ENCODE measurements at regions not wholly inside any gene's neighbourhood (a gene's known extent, or its start where the extent isn't known, plus 50 kb on each side); places are given as distances from the start of the nearest gene placed in this dataset.
"Not testable (repeated sequence)": the region's sequence is repeated elsewhere in the genome, so short reads cannot be mapped to it uniquely, and the experiment has no call there.

DNA sequence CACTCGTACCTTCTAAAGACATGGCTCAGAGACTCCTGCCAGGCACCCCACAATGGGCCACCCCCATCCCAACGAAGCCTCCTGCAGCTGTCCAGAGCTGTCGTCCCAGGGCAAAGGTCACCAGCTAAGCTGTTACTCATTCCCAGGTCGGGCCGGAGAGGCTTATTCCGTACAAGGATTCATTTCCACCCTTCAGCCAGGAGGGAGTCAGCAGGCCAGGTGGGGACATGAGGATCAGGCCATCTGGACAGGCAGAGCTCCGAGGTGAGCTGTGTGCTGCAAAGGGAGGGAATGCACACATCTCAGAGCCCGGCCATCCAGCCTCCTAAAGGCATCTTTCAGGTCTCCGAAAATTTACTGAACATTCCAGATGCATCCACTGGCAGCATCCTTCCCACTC is 63.9 kb upstream of the NANOS1 start:
- DNase-seq (ENCODE audit: low read depth in 2 of 2): no peak

DNA sequence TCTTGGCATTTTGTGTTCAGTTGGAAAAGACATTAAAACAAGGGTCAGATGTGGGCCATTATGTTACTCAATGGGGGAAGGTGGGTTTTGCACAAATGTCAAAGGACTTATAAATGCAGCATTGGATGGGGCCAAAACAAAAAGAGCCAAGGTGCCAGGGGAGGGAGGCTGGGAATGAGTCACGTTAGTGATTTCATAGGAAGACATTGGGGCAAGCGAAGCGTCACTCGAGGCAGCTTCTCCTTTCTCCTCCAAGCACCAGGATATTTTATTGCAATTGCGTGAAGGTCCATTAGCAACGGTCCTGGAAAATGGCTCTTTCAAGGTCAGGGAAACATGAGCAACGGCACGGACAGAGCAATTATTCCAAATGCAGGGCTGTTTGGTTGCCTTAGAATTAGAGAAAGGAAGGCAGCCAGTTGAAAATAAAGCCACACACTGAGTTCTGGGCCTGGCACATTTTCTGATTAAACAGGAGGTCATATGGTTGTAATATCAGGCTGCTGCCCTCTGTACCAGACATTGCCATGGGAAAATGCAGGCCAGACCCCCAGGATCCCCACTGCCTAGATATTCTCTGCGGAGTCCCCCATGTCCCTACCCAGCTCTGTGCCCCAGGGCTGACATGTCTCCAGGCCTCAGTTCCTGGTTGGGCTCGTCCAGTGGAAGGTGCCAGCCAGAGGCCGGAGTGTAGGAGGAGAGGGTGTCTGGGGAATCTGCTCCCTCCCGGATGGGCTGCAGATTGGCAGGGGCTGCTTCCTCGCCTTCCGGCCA is 63.3 kb upstream of the NANOS1 start:
- DNase-seq (ENCODE audit: low read depth in 2 of 2): no peak

DNA sequence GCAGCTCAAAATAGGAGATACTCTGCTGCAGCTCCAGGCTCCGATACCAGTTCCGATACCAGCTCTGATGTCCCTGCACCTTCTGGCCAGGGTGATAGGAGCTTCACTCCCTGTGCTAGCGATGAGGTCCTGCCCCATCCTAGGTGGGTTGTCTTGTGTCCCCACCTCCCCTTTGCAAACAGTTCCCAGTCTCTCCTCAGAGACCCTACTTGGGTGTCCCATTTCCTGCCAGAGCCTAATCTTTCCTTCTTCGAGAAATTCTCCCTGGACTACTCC is 62.7 kb upstream of the NANOS1 start:
- DNase-seq (ENCODE audit: low read depth in 2 of 2): no peak

DNA sequence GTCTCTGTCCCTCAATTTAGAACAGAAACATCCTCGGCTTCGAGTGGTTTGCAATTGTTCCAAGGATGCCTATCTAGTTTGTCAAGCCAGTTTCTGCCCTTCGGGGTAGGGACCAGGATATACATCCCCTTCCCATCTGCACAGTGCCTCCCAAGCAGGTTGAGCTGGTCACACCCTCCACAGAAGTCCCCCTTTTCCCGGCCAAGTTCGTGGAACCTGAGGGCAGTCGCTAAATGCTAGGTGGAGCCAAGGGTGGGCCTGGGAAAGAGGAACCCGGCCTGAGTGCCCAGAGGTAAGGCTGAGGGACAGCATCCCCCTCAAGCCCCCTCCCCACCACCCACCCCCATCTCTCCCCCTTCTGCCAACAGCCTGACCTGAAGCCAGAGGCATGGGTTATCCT is 62.4 kb upstream of the NANOS1 start:
- DNase-seq (ENCODE audit: low read depth in 2 of 2): no peak

DNA sequence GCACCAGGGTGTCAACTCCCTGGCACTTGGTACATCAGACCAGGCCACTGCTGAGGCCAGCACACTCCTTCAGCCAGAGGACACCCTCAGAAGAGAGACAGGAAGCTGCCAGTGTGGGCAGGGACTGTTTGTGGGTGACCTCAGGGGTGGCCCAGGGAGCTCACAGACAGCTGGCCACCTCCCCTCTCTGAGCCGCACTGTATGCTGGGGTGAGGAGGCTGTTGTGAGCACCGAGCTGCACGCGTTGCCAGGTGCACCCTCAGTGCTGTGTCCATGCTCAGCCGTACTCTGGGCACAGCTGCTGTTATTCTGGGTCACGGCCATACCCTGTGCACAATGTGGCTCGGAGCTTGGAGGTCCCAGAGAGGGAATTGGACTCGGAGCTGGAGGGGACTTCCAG is 61.5 kb upstream of the NANOS1 start:
- DNase-seq (ENCODE audit: low read depth in 2 of 2): no peak

DNA sequence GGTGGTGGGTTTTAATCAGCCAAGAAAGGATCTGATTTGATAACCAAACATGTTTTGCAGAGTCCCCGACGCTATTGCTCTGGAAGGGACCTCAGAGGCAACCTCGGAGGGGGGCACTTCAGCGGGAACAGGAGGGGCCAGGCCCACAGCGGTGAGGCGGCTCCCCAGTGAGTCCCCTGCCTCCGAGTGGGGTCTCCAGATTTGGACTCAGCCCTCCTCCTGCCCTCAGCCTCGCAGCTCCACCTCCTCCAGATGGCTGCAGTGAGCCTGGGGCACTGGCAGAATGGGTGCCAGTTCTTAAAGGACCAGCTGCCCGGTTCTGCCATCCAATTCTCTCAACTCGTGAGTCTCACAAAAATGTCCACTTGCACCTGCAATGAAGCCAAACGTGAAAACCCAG is 61.0 kb upstream of the NANOS1 start:
- no peak for DNase-seq (ENCODE audit: low read depth in 2 of 2)

GRCh38 chr10:118969014-118969413 is 60.5 kb upstream of the NANOS1 start:
- DNase-seq (ENCODE audit: low read depth in 2 of 2): no peak

DNA sequence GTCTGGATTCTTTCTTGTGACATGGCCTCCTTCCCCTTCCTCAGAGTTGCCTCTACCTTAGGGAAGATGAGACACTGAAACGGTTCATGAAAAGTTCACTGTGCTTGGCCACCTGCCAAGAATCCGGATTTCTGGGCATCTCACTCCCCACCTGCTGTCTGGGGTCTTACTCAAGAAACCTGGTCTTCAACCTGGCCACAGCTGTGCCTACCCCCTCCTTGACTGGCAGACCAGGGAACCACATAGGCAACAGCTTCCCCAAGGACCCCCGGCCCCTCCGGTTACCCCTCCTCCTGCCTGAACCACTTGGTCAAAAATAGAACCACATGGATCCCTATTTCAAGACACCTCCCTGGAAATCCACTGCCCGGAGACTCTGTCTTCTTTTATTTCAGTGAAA is 58.7 kb upstream of the NANOS1 start:
- DNase-seq (ENCODE audit: low read depth in 2 of 2): no peak

DNA sequence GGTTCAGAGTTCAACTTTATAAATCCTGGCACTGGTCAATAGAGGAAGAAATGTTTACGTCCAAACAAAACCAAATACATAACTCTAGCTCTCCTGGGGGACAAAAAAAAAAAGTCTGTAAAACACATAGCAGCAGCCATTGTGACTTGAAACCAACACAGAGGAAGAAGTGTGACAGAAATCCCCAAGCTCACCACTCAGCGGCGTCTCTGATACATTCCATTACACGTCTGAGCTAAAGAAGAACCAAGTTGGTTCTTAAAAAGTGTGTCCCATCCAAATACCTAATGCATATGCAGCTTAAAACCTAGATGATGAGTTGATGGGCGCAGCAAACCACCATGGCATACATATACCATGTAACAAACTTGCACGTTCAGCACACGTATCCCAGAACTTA is 58.3 kb upstream of the NANOS1 start:
- DNase-seq (ENCODE audit: low read depth in 2 of 2): no peak

- no peak for DNase-seq (ENCODE audit: low read depth in 2 of 2)
Observed at GRCh38 chr10:118971876-118972275, 57.6 kb upstream of the NANOS1 start.

DNA sequence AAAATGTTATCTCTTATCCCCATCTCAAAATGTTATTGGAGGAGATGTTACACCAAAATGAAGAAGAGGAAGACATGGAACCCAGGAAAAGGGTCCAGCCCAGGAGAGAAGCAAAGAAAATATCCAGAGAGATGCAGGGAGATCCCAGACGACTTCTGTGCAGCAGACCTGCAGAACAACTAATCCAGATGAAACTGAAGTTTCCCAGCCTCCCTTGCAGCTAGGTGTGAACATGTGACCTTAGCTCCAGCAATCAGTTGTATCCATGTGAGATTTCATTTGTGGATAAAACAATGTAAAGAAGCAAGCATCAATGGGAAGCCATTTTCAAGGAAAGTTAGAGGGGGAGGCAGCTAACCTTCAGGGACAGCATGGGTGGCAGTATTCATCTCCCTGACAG is 55.8 kb upstream of the NANOS1 start:
- no peak for DNase-seq (ENCODE audit: low read depth in 2 of 2)

GRCh38 chr10:118974951-118975350 is 54.6 kb upstream of the NANOS1 start:
- DNase-seq (ENCODE audit: low read depth in 2 of 2): no peak

DNA sequence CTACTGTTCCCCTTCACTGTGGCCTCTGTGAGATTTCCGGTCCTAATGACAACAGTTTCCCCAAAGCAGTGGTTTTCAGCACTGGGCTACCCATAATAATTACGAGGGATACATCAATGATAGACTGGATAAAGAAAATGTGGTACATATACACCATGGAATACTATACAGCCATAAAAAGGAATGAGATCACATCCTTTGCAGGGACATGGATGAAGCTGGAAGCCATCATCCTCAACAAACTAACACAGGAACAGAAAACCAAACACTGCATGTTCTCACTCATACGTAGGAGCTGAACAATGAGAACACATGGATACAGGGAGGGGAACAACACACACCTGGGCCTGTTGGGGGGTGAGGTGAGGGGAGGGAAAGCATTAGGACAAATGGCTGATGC is 53.3 kb upstream of the NANOS1 start:
- not testable (repeated sequence) for DNase-seq (ENCODE audit: low read depth in 2 of 2)

- DNase-seq (ENCODE audit: low read depth in 2 of 2): no peak
Observed at GRCh38 chr10:118977022-118977599, 52.4 kb upstream of the NANOS1 start.

- DNase-seq (ENCODE audit: low read depth in 2 of 2): no peak
Observed at GRCh38 chr10:118977835-118978234, 51.7 kb upstream of the NANOS1 start.

DNA sequence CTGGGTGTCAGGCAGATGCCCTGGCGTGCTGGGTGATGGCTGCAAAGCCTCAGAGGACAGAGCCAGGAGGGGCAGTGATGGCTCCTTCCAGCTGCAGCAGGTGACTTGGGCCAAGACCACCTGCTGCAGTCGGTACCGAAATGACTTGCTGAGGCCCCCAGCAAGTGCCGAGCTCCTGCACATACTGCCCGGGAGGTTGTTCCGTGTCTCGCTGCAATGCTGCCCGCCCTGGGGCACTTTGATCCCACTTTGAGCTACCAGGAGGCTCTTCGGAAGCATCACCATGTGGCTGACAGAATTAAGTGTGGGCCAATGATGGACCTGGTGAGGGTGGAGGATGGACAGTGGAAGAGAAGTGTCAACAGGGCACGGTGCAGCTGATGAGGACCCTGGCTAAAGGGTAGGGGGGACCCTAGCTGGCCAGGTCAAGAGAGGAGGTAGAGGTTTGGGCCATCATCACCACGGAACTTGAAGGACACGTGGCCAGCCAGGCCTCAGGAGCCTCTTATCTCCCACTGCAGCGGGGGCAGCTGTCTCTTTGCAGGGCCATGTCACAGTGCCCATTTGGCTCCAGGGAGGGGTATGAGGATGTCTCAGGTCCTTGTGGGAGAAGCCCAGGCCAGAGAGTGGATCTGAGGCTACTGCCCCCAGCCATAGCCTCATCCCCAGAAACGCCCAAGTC is 51.1 kb upstream of the NANOS1 start:
- DNase-seq (ENCODE audit: low read depth in 2 of 2): no peak

- DNase-seq (ENCODE audit: low read depth in 2 of 2): no peak
Observed at GRCh38 chr10:118978998-118979350, 50.5 kb upstream of the NANOS1 start.

- no peak for DNase-seq (ENCODE audit: low read depth in 2 of 2)
Observed at GRCh38 chr10:118979661-118980060, 49.9 kb upstream of the NANOS1 start.

Measured in fibroblast of skin of left quadriceps (primary cell).